GM11168 (cell line): ENCODE measurements at regions not wholly inside any gene's neighbourhood (a gene's known extent, or its start where the extent isn't known, plus 50 kb on each side); places are given as distances from the start of the nearest gene placed in this dataset.

Source experiments
- in situ Hi-C: fragments of 300-500 bp; cut with MboI; formaldehyde crosslinking; loops from one replicate; pipeline ENCODE4 v1.12.0; 2022; ENCODE audit warnings: low sequenced_read_pairs; ENCODE audit not compliant: unreplicated experiment

DNA sequence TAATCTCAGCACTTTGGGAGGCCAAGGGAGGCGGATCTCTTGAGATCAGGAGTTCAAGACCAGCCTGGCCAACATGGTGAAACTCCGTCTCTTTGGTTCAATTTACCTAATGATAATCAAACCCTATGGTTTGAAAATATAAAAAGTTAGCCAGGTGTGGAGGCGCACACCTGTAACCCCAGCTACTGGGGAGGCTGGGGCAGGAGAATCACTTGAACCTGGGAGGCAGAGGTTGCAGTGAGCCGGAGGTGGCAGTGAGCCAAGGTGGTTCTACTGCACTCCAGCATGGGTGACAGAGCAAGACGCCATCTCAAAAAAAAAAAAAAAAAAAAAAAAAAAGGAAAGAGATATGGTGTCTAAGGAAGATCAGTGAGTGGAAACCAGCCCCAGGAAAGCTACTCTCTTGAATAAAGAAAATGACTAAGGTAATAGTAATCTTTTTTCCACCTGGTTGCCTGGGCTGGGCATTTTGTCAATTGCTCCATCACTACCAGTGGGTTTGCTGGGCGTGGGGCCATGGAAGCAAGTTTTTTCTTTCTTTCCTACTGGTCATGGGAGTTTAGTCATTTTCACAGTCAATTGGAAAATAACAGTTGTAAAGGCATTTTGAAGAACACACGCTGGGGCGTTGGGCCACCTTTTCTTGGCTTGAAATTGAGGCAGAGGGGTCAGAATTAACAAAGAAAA, 387.6 kb upstream of the RGMA start:
- in situ Hi-C loops: no loop called here

DNA sequence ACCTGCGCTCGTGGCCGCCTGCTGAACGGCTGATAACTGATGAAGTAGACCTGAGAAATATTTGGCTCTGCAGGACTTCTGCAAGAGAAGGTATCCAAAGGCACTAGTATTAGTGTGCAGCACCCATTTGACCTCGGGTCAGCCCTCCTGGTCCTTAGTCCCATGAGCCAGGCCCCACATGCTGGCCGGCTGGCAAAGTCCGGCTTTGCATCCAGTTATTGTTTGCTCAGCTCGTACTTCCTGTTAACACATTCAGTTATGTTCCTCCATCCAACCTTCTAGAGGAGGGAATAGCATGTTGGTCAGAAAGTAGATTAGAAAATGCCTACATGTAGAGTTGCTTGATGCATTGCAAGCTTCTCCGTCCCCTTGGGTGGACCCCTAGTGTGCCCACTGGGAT, 385.7 kb upstream of the RGMA start:
- in situ Hi-C loops: no loop called here

GRCh38 chr15:93469994-93470393, 381.0 kb upstream of the RGMA start:
- in situ Hi-C loops: no loop called here

DNA sequence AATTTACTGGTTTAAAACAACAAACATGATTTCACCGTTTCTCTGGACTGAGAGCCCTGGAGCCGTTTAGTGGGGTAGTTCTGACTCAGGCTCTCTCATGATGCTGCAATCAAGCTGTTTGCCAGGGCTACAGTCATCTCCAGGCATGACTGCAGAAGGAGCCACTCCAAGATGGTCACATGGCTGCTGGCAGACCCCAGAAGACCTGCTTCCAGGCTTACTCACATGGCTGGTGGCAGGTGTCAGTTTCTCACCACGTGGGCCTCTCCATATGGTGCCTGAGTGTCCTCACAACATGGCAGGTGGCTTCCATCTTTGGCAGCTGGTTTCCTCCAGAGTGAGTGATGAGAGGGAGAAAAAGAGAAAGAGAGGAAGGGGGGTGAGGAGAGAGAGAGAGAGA, 378.3 kb upstream of the RGMA start:
- in situ Hi-C loops: no loop called here

- in situ Hi-C loops: no loop called here
Measured at GRCh38 chr15:93466380-93466779, 377.4 kb upstream of the RGMA start.

GRCh38 chr15:93462690-93463089, 373.7 kb upstream of the RGMA start:
- in situ Hi-C loops: no loop called here

GRCh38 chr15:93460717-93461116, 371.7 kb upstream of the RGMA start:
- in situ Hi-C loops: no loop called here

DNA sequence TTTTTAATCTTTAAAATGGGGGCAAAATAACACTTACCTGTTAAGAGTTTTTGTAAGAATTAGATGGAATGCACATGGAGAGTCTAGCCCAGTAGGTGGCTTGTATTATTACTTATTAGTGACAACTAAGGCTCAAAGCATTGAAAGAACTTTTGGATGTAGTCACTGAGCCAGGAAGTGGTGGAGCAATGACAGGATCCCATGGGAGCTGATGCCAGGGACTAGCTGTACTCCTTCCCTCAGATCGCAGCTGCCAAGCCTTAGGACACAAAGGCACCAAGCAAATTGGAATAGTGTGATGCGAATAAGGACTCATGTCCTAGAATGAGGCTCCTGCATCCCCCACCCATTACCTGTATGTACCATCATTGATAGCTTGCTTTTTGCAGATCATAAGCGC, 370.4 kb upstream of the RGMA start:
- in situ Hi-C loops: no loop called here

DNA sequence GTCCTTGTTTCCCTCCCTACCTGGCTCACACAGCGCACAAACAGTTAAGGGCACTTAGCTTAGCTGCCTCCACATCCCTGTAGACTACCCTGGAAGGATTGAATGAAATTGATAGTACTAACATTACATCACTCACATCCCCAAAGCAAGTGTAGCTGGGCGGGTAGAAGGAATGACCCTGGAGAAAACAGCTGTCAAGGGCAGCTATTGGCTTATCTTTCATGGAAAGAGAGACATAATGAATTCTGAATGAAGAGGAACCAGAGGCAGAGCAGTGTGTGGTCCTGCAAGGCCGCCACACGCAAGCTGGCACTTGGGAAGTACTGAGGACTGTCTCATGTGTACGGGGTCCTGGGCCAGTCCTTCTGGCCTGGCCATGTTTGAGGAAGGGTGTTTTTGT, 369.6 kb upstream of the RGMA start:
- in situ Hi-C loops: no loop called here

DNA sequence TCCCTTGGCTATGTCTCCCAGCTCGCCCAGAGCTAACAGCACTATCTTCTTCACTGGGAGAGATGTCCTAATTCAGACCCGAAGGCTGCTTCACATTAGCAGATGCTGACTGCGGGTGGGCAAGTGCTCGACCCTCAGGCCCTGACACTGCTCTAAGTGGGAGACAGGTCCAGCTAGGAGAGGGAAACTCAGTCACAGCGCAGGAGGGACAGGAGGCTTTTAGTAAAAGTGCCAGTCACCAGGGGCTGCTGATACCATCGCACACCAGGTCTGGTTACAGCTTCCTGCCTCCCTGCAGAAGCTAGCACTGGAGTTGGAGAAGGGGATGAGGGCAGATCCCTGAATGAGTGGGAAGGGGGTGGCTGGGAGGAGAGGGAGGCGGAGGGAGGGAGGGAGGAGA, 365.8 kb upstream of the RGMA start:
- in situ Hi-C loops: no loop called here

- in situ Hi-C loops: no loop called here
Measured at GRCh38 chr15:93452537-93453211, 363.7 kb upstream of the RGMA start.

- in situ Hi-C loops: no loop called here
Measured at GRCh38 chr15:93451822-93452221, 362.8 kb upstream of the RGMA start.

DNA sequence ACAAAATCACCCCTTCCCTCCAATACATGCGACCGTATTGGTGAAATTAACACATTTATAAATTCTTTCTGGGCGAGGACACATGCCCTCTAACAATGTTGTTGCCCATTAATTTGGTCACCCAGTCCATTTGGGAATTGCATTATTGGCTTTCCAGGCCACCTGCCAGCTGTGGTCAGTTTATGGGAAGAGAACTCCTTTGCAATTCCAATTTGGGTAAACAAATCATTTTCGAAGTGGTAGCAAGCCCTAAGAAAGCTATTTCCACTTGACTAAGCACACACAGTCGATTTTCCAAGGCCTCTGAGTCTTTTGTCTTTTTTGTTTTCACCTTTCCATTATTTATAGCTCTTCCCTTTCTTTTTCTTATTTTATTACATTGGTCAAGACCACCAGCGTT, 362.3 kb upstream of the RGMA start:
- in situ Hi-C loops: no loop called here

DNA sequence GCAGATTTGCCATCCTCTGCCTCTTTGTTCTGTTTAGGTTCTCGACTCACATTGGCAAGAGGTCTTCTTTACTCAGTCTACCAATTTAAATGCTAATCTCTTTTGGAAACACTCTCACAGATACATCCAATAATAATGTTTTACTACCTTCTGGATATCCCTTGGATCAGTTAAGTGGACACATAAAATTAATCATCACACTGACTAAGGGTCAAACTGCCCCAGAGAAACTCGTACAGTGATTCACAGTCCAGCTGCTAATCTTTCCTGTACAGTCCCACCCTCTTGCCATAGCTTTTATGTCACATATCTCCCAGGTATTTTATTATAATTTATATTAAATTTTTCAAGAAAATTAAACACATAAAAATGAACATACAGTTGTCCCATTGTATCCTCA, 360.8 kb upstream of the RGMA start:
- in situ Hi-C loops: no loop called here

DNA sequence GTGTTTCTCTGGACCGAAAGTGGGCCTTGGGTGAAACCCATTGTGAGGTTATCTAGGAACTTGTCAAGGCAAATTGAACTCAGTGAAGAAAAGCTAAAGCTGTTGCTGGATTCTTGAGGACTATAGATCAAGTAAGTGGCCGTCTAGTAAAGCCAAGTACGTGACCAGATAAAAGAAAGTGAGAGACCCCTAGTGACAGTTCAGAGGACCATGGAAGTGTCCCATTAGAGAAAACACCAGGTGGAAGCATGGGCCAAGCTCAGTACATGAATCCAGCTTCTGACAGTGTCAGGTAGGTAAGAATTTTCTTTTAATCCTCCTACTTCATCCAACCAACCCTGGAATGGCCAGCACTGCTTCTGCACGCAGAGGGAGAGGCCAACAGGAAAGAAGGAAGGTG, 349.3 kb upstream of the RGMA start:
- in situ Hi-C loops: no loop called here

GRCh38 chr15:93432474-93432873, 343.5 kb upstream of the RGMA start:
- in situ Hi-C loops: no loop called here

DNA sequence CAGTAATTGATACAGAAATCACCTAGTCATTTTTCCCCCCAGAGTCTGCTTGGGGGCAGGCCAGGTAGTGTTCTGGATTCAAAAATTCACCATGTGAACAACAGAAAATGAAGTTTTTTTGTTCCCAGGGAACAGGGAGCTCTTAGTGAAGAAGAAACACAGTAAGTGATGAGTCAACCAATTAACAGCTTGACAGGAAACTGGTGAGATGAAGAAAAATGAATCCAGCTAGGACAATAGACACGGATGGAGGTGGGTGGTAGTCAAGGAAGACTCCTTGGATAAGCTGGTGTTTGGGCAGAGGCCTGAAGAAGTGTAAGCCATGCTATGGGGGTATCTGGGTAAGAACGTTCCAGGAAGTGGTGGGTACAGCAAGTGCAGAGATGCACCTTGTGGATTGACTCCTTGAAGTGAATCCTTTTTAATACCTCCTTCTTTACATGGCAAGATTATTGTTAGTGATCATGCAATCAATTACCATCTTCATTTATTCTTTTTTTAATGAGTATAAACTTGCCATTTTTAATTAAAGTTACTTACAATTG, 339.9 kb upstream of the RGMA start:
- in situ Hi-C loops: no loop called here

DNA sequence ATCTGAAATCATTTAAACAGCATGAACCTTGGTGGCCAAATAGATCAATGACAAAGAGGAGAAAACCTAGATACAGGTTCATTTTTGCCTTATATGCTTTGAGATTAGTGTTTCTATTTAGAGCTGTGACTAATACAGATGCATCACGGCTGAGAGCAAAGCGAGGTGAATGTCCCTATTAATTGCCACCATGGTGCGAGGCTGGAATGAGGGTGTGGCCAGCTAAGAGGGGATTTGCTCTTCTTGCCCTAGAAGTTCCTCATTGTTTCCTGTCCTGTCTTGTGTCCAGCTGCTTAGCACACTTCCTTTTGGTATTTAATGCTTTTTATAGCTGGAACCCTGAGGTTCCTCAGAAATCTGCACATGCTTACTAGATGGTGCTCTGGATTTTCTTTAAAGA, 339.1 kb upstream of the RGMA start:
- in situ Hi-C loops: no loop called here

DNA sequence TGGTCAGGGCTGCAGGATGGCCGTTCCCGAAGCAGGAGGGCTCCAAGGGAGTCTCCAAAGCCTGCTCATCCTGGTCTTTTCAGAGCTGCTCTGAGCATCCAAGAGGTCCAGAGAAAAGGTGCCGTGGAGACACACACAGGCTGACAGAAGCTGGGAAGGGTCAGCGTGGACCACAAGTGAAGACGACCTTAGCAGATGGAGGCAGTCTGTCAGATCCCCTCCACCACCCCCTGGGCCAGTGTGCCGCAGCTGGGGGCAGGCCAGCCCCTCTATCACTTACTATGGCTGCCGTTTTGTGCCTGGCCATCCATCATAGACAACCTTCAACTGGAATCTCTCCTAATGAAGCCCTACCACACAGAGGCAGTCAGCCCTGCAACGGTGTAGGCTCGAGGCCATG, 335.1 kb upstream of the RGMA start:
- in situ Hi-C loops: no loop called here

DNA sequence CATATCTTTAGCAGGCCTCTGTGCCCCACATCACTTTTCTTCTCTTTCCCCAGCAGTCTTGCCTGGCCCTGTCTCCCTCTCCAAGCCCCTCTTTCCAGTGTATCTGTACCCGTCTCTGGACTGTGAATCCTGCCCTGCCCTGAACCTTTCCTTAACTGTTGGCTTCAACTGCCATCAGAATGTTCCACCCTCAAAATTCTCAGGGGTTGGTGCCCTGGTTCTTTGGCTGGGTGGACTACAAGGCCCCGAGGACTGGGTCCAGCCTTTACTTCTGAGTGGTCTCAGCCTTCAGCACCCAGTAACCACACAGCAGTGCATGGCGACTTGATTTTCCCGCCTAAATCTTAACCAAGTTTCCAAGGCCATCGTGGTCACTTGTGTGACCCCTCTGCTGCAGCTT, 333.5 kb upstream of the RGMA start:
- in situ Hi-C loops: no loop called here

DNA sequence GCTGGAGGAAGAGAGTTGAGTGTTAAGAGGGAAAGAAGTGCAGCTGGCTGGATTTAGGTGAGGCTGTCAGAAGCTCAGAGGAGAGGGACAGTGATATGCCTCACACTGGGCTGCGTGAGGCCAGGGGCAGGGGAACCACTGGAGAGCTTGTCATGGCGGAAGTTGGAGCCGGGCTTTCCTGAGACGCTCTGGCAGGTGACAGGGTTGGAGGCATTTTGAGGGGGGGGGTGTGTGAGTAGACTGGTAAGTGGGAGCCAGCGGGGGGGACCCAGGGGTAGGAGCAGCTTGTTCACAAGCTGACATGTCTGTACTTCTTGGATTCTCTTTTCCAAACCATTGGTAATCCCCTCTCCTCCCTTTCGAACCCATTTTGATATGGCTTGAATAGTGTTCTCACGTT, 331.5 kb upstream of the RGMA start:
- in situ Hi-C loops: no loop called here

GRCh38 chr15:93420050-93420452, 331.0 kb upstream of the RGMA start:
- in situ Hi-C loops: no loop called here
